ENCODE measurements at regions not wholly inside any gene's neighbourhood (a gene's known extent, or its start where the extent isn't known, plus 50 kb on each side); places are given as distances from the start of the nearest gene placed in this dataset.
"Not testable (repeated sequence)": the region's sequence is repeated elsewhere in the genome, so short reads cannot be mapped to it uniquely, and the experiment has no call there.

DNA sequence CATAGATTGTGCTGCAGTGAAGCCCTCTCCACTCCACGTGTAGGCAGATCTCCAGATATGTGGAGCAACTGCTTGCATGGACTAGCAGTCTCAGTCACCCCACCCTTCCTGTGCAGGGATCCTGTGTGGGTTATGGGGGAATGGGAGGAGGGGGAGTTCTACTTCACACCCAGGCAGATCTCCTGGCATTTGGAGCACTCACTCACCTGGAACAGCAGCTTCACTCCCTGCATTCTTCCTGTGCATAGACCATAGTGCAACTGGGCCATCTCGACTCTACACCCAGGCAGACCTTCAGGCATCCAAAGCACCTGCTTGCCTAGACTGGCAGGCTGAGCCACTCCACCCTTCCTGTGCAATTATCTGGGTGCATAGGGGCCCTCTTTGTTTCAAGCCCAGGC is 96.0 kb upstream of the PCED1B start:
- H3K27ac ChIP-seq = no peak overlapping the region
- peaks cover 14% of the 10 kb centered on the region for H3K4me1 ChIP-seq (replicated peaks; ENCODE audit: insufficient read depth)
- H3K4me3 ChIP-seq = no peak overlapping the region
- ChIA-PET CTCF (interaction anchor here (1.0 to 2.1 kb wide), 2 partner anchors 41 to 45 kb away, joined by 3 to 13 read pairs; no protein-coding TSS in a partner anchor), POLR2A (ENCODE audit: unreplicated experiment) (no interaction called here)
- H4K20me1 ChIP-seq (ENCODE audit: insufficient read depth) = no peaks in the 10 kb centered on the region
- intact Hi-C loops (cut with micrococcal nuclease; ENCODE audit: unreplicated experiment) = loop anchor here (5.0 kb wide), 2 partner anchors 36 to 911 kb away; no protein-coding TSS in a partner anchor
- H3K4me2 ChIP-seq = no peak overlapping the region
- H2AFZ ChIP-seq = no peak overlapping the region
- H3K9me3 ChIP-seq (ENCODE audit: insufficient read depth, low read depth) = no peaks in the 10 kb centered on the region
- H3K9me2 ChIP-seq (ENCODE audit: insufficient read depth) = no peaks in the 10 kb centered on the region
- H3K79me2 ChIP-seq (ENCODE audit: low read depth) = no peaks in the 10 kb centered on the region
- BruUV-seq (replicated peaks) = no TSS peak
- H3K27me3 ChIP-seq (ENCODE audit: insufficient read depth, low read depth) = no peaks in the 10 kb centered on the region
- no peaks in the 10 kb centered on the region for H3K36me3 ChIP-seq (ENCODE audit: low read depth)
- H3F3A ChIP-seq (ENCODE audit: insufficient read depth, low read depth) = no peaks in the 10 kb centered on the region
- DNase-seq = no peak
- TF ChIP-seq EZH2 (IDR thresholded peaks at IDR 0.05; ENCODE audit: low read depth) (no peak), CTCF (conservative IDR thresholded peaks at IDR 0.05) (no peak)

DNA sequence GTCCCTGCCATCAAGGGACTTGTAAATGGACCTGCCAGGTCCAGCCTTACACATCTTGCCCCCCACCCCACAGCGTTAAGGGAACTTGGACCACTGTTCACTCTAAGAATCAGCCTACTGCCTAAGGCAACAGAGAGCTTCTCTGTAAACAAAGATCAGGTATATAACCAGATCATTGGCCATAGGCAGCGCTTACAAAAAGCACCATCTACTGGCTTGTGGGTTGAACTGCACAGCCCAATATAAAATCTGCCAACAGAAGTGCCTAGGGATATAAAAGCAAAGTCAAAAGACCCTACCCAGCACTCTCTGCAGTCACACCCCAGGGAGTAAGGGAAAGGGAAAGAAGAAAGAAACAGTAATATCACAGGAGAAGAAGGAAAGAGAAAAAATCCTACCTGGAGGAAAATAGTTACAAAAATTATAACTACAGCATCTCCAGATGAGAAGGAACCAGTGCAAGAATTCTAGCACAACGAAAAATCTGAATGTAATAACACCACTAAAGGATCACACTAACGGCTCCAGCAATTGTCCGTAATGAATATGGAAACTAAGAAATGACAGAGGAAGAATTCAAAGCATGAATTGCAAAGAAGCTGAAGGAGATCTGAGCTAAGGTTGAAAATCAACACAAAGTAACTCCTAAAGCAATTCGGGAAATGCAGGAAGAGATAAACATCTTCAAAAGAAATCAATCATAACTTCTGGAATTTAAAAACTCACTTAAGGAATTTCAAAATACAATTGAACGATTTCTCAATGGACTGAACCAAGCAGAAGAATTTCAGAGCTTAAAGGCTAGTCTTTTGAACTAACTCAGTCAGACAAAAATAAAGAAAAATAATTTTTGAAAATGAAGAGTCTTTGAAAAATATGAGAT is 95.2 kb upstream of the PCED1B start:
- H3K4me3 ChIP-seq = no peak overlapping the region
- no peaks in the 10 kb centered on the region for H3K9me3 ChIP-seq (ENCODE audit: insufficient read depth, low read depth)
- H3K79me2 ChIP-seq (ENCODE audit: low read depth) = no peaks in the 10 kb centered on the region
- H3K27ac ChIP-seq = no peak overlapping the region
- peak; percentile 44 to 64 for DNase-seq
- ChIA-PET CTCF (interaction anchor here (0.6 to 2.1 kb wide), 4 partner anchors 14 to 859 kb away, joined by 3 to 13 read pairs (median 4); no protein-coding TSS in a partner anchor), POLR2A (ENCODE audit: unreplicated experiment) (interaction anchor here (0.5 to 0.6 kb wide), 4 partner anchors 37 to 1862 kb away, joined by 3 to 11 read pairs (median 6); no protein-coding TSS in a partner anchor)
- intact Hi-C loops (cut with micrococcal nuclease; ENCODE audit: unreplicated experiment) = loop anchor here (1.0 to 5.0 kb wide), 6 partner anchors 20 to 912 kb away; no protein-coding TSS in a partner anchor
- peaks cover 14% of the 10 kb centered on the region for H3K4me1 ChIP-seq (replicated peaks; ENCODE audit: insufficient read depth)
- no TSS peak for BruUV-seq (replicated peaks)
- no peaks in the 10 kb centered on the region for H3K27me3 ChIP-seq (ENCODE audit: insufficient read depth, low read depth)
- TF ChIP-seq CTCF (conservative IDR thresholded peaks at IDR 0.05) (peak; percentile 84), EZH2 (IDR thresholded peaks at IDR 0.05; ENCODE audit: low read depth) (no peak)
- no peak overlapping the region for H2AFZ ChIP-seq
- no peaks in the 10 kb centered on the region for H3F3A ChIP-seq (ENCODE audit: insufficient read depth, low read depth)
- H3K36me3 ChIP-seq (ENCODE audit: low read depth) = no peaks in the 10 kb centered on the region
- no peaks in the 10 kb centered on the region for H3K9me2 ChIP-seq (ENCODE audit: insufficient read depth)
- no peaks in the 10 kb centered on the region for H4K20me1 ChIP-seq (ENCODE audit: insufficient read depth)
- peak overlapping the region; percentile 8; the same call in 1 of the 2 replicates for H3K4me2 ChIP-seq

- DNase-seq = no peak
- BruUV-seq (replicated peaks) = no TSS peak
- H3K9me3 ChIP-seq (ENCODE audit: insufficient read depth, low read depth) = no peaks in the 10 kb centered on the region; the same call in 1 of the 2 replicates
- no peak overlapping the region for H3K4me2 ChIP-seq
- no peaks in the 10 kb centered on the region for H3F3A ChIP-seq (ENCODE audit: insufficient read depth, low read depth)
- peaks cover 14% of the 10 kb centered on the region for H3K4me1 ChIP-seq (replicated peaks; ENCODE audit: insufficient read depth)
- H2AFZ ChIP-seq = no peak overlapping the region
- H3K4me3 ChIP-seq = no peak overlapping the region
- H3K36me3 ChIP-seq (ENCODE audit: low read depth) = no peaks in the 10 kb centered on the region
- no peaks in the 10 kb centered on the region for H3K79me2 ChIP-seq (ENCODE audit: low read depth)
- ChIA-PET POLR2A (ENCODE audit: unreplicated experiment) (no interaction called here), CTCF (interaction anchor here (0.6 to 0.7 kb wide), 2 partner anchors 53 to 861 kb away, joined by 3 to 5 read pairs; no protein-coding TSS in a partner anchor)
- TF ChIP-seq EZH2 (IDR thresholded peaks at IDR 0.05; ENCODE audit: low read depth) = no peak
- no peaks in the 10 kb centered on the region for H3K27me3 ChIP-seq (ENCODE audit: insufficient read depth, low read depth)
- intact Hi-C loops (cut with micrococcal nuclease; ENCODE audit: unreplicated experiment) = loop anchor here (2.0 kb wide), 3 partner anchors 35 to 307 kb away; no protein-coding TSS in a partner anchor
- H3K27ac ChIP-seq = no peak overlapping the region
- no peaks in the 10 kb centered on the region for H4K20me1 ChIP-seq (ENCODE audit: insufficient read depth)
- no peaks in the 10 kb centered on the region for H3K9me2 ChIP-seq (ENCODE audit: insufficient read depth)
These were observed 93.6 kb upstream of the PCED1B start for GRCh38 chr12:46985816-46986215.

DNA sequence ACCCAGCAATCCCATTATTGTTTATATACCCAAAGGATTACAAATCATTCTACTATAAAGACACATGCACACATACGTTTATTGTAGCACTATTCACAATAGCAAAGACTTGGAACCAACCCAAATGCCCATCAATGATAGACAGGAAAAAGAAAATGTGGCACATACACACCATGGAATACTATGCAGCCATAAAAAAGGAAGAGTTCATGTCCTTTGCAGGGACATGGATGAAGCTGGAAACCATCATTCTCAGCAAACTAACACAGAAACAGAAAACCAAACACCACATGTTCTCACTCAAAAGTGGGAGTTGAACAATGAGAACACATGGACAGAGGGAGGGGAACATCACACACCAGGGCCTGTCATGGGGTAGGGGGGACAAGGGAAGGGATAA is 91.3 kb upstream of the PCED1B start:
- H3K27me3 ChIP-seq (ENCODE audit: insufficient read depth, low read depth); intact Hi-C loops (cut with micrococcal nuclease; ENCODE audit: unreplicated experiment); H4K20me1 ChIP-seq (ENCODE audit: insufficient read depth); DNase-seq; H3K9me2 ChIP-seq (ENCODE audit: insufficient read depth); H3K79me2 ChIP-seq (ENCODE audit: low read depth); H3F3A ChIP-seq (ENCODE audit: insufficient read depth, low read depth); H3K9me3 ChIP-seq (ENCODE audit: insufficient read depth, low read depth); H3K27ac ChIP-seq; CTCF ChIA-PET; H3K4me2 ChIP-seq; H3K36me3 ChIP-seq (ENCODE audit: low read depth); BruUV-seq (replicated peaks); H3K4me3 ChIP-seq; H2AFZ ChIP-seq: not testable (repeated sequence)
- POLR2A ChIA-PET (ENCODE audit: unreplicated experiment) = interaction anchor here (0.6 kb wide), 1 partner anchor 154 kb away, joined by 3 read pairs; no protein-coding TSS in a partner anchor
- H3K4me1 ChIP-seq (replicated peaks; ENCODE audit: insufficient read depth) = peaks cover 14% of the 10 kb centered on the region
